Suprapubic skin (tissue), 4 donors: ENCODE measurements at regions not wholly inside any gene's neighbourhood (a gene's known extent, or its start where the extent isn't known, plus 50 kb on each side); places are given as distances from the start of the nearest gene placed in this dataset.

Source experiments
- DNase-seq, 2 donors: peaks; one replicate each; pipeline ENCODE4 v3.0.0-alpha.2; 2019; ENCODE audit warnings: low spot score in 2 of 2
- H3K27ac ChIP-seq: fragments of 200-600 bp; sonication (generic); one replicate; pipeline ENCODE4 v1.5.1; 2019
- H3K27me3 ChIP-seq: fragments of 200-600 bp; sonication (generic); one replicate; pipeline ENCODE4 v1.5.1; 2019
- H3K36me3 ChIP-seq: fragments of 200-600 bp; sonication (generic); one replicate; pipeline ENCODE4 v1.5.1; 2019
- H3K4me1 ChIP-seq: fragments of 200-600 bp; sonication (generic); one replicate; pipeline ENCODE4 v1.5.1; 2019
- H3K4me3 ChIP-seq: fragments of 200-600 bp; sonication (generic); one replicate; pipeline ENCODE4 v1.5.1; 2019; ENCODE audit warnings: mild to moderate bottlenecking
- H3K9me3 ChIP-seq: fragments of 200-600 bp; sonication (generic); one replicate; pipeline ENCODE4 v1.5.1; 2019
- CTCF ChIP-seq, 2 donors: fragments of 200-600 bp in 1 of 2; fragments of 450-650 bp in 1 of 2; sonication (generic) in 1 of 2; IDR thresholded peaks; one replicate each; pipeline ENCODE4 v1.5.1; 2016 to 2019; ENCODE audit warnings: antibody characterized with exemption in 2 of 2, mild to moderate bottlenecking in 1 of 2, moderate library complexity in 1 of 2
- EP300 ChIP-seq: sonication (generic); formaldehyde crosslinking; IDR thresholded peaks from one replicate; pipeline ENCODE4 v1.6.1; 2017; ENCODE audit warnings: antibody characterized with exemption
- POLR2A ChIP-seq, 2 donors: fragments of 450-650 bp; IDR thresholded peaks; one replicate each; pipeline ENCODE4 v1.6.1; 2017; ENCODE audit warnings: antibody characterized with exemption in 2 of 2, mild to moderate bottlenecking in 2 of 2, moderate library complexity in 2 of 2
- POLR2AphosphoS5 ChIP-seq, 3 donors: sonication (generic); formaldehyde crosslinking; IDR thresholded peaks; one replicate each; pipeline ENCODE4 v1.6.1; 2017; ENCODE audit warnings: antibody characterized with exemption in 3 of 3
- WGBS: methylation state at CpG from one replicate; pipeline ENCODE4 v1.1.5; 2018; 5-methylcytosine and 5-hydroxymethylcytosine counted together

GRCh38 chr1:185608177-185608576, 126.0 kb upstream of the HMCN1 start:
- no peaks in the 10 kb centered on the region for H3K9me3 ChIP-seq
- H3K27me3 ChIP-seq: no peaks in the 10 kb centered on the region
- no peak for DNase-seq
- no peak overlapping the region for H3K27ac ChIP-seq
- no peak for TF ChIP-seq CTCF (IDR thresholded peaks at IDR 0.05)
- TF ChIP-seq POLR2A (IDR thresholded peaks at IDR 0.05): no peak
- TF ChIP-seq EP300: no peak
- TF ChIP-seq POLR2AphosphoS5 (IDR thresholded peaks at IDR 0.05): no peak
- no peaks in the 10 kb centered on the region for H3K36me3 ChIP-seq
- H3K4me3 ChIP-seq: no peak overlapping the region
- no peaks in the 10 kb centered on the region for H3K4me1 ChIP-seq
- WGBS: 82% methylated on average over 5 of the region's 5 CpGs

- WGBS: 94% methylated on average over 4 of the region's 4 CpGs
- no peak for DNase-seq
Measured at GRCh38 chr1:185603158-185603557, 131.0 kb upstream of the HMCN1 start.

GRCh38 chr1:185601189-185601588, 133.0 kb upstream of the HMCN1 start:
- Histone ChIP-seq H3K4me3 (no peak overlapping the region), H3K4me1 (no peaks in the 10 kb centered on the region), H3K27me3 (no peaks in the 10 kb centered on the region), H3K9me3 (no peaks in the 10 kb centered on the region), H3K36me3 (no peaks in the 10 kb centered on the region), H3K27ac (no peak overlapping the region)
- DNase-seq: no peak
- TF ChIP-seq POLR2A (IDR thresholded peaks at IDR 0.05) (no peak), EP300 (no peak), CTCF (IDR thresholded peaks at IDR 0.05) (no peak), POLR2AphosphoS5 (IDR thresholded peaks at IDR 0.05) (no peak)
- 85% methylated on average over 1 of the region's 1 CpG for WGBS

More at GRCh38 chr1:185603158-185603557, 131.0 kb upstream of the HMCN1 start:
- H3K4me3 ChIP-seq: no peak overlapping the region
- no peaks in the 10 kb centered on the region for H3K4me1 ChIP-seq
- H3K36me3 ChIP-seq: no peaks in the 10 kb centered on the region
- H3K27me3 ChIP-seq: no peaks in the 10 kb centered on the region
- H3K27ac ChIP-seq: no peak overlapping the region
- H3K9me3 ChIP-seq: no peaks in the 10 kb centered on the region
- TF ChIP-seq POLR2A (IDR thresholded peaks at IDR 0.05) (no peak), CTCF (IDR thresholded peaks at IDR 0.05) (no peak)

GRCh38 chr1:185600641-185601040, 133.6 kb upstream of the HMCN1 start:
- DNase-seq: no peak
- Histone ChIP-seq H3K4me3 (no peak overlapping the region), H3K4me1 (no peaks in the 10 kb centered on the region), H3K36me3 (no peaks in the 10 kb centered on the region), H3K27me3 (no peaks in the 10 kb centered on the region), H3K9me3 (no peaks in the 10 kb centered on the region), H3K27ac (no peak overlapping the region)
- WGBS: 90% methylated on average over 2 of the region's 2 CpGs
- TF ChIP-seq POLR2AphosphoS5 (IDR thresholded peaks at IDR 0.05) (no peak), EP300 (no peak), CTCF (IDR thresholded peaks at IDR 0.05) (no peak), POLR2A (IDR thresholded peaks at IDR 0.05) (no peak)

- 52% methylated on average over 1 of the region's 1 CpG for WGBS
Measured at GRCh38 chr1:185598332-185598731, 135.9 kb upstream of the HMCN1 start.

More at GRCh38 chr1:185598332-185598731, 135.9 kb upstream of the HMCN1 start:
- no peak for TF ChIP-seq EP300
- no peak for TF ChIP-seq POLR2A (IDR thresholded peaks at IDR 0.05)
- no peak for TF ChIP-seq CTCF (IDR thresholded peaks at IDR 0.05)
- no peak for TF ChIP-seq POLR2AphosphoS5 (IDR thresholded peaks at IDR 0.05)
- Histone ChIP-seq H3K36me3 (no peaks in the 10 kb centered on the region), H3K9me3 (no peaks in the 10 kb centered on the region), H3K4me3 (no peak overlapping the region), H3K27ac (no peak overlapping the region), H3K4me1 (peaks cover 5% of the 10 kb centered on the region), H3K27me3 (no peaks in the 10 kb centered on the region)
- no peak for DNase-seq
